ENCODE measurements at regions not wholly inside any gene's neighbourhood (a gene's known extent, or its start where the extent isn't known, plus 50 kb on each side); places are given as distances from the start of the nearest gene placed in this dataset.

DNA sequence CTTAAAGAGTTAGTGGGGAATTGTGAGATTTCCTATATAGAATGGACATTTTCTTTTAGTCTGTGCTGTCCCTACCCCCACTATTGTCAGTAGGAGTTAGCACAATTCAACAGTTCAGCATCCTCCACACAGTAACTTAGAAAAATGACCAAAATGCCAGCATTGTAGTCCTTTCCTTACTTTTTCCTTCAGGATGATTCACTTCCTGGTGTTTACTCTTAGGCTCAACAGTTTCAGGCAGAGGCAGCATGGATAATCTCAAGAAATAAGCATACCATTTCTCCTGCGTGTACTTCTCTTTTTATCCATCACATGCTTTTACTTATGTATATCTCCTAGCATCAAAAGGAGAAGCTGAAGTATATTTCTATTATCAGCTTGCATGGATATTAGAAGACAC, 683.4 kb downstream of the SLC16A7 start:
- Histone ChIP-seq H2BK20ac (ENCODE audit: low read length) (no peak overlapping the region), H3K27me3 (replicated peaks in 1 of 4; ENCODE audit: control insufficient read depth in 3 of 4, extremely low read depth in 1 of 4, insufficient read depth in 3 of 4, low read length in 3 of 4) (no peaks in the 10 kb centered on the region), H3K4me1 (replicated peaks in 1 of 4; ENCODE audit: control insufficient read depth in 3 of 4, insufficient read depth in 4 of 4, low read length in 3 of 4) (no peaks in the 10 kb centered on the region), H3K4ac (replicated peaks; ENCODE audit: insufficient read length, low read depth, low read length) (no peak overlapping the region), H3K14ac (ENCODE audit: insufficient read length) (no peak overlapping the region), H3K9ac (replicated peaks in 1 of 4; ENCODE audit: extremely low read depth in 1 of 4, low read depth in 3 of 4, low read length in 3 of 4) (no peak overlapping the region), H3K79me2 (ENCODE audit: control insufficient read depth in 1 of 2, insufficient read depth in 2 of 2, low read length in 2 of 2) (no peaks in the 10 kb centered on the region), H3K23me2 (ENCODE audit: low read depth, low read length) (no peaks in the 10 kb centered on the region), H3K4me3 (ENCODE audit: extremely low read depth in 1 of 4, insufficient read depth in 2 of 4, low read depth in 3 of 4, low read length in 4 of 4) (no peak overlapping the region), H3K79me1 (ENCODE audit: low read depth, low read length) (no peaks in the 10 kb centered on the region), H3K9me3 (ENCODE audit: insufficient read depth in 2 of 2, low read depth in 1 of 2, low read length in 1 of 2) (peaks cover 12 to 18% of the 10 kb centered on the region in 2 experiments; a peak in 3 of 4 replicates), H3K18ac (ENCODE audit: extremely low read depth, low read length) (no peak overlapping the region), H3K27ac (ENCODE audit: low read depth, low read length) (no peak overlapping the region), H2AFZ (ENCODE audit: low read length) (no peak overlapping the region), H2AK5ac (ENCODE audit: low read depth, low read length) (no peak overlapping the region), H4K8ac (ENCODE audit: extremely low read depth, insufficient read depth, low read length) (no peak overlapping the region), H2BK15ac (ENCODE audit: low read length) (no peak overlapping the region), H3K36me3 (ENCODE audit: control insufficient read depth in 2 of 4, insufficient read depth in 4 of 4, low read length in 3 of 4) (no peaks in the 10 kb centered on the region), H2BK12ac (ENCODE audit: low read depth, low read length) (no peak overlapping the region), H3K4me2 (ENCODE audit: insufficient read depth in 1 of 2, low read depth in 2 of 2, low read length in 2 of 2) (no peak overlapping the region), H2BK5ac (ENCODE audit: low read depth, low read length) (no peak overlapping the region), H3K23ac (ENCODE audit: insufficient read length) (no peak overlapping the region), H4K20me1 (replicated peaks in 1 of 2; ENCODE audit: control insufficient read depth in 1 of 2, insufficient read depth in 2 of 2, low read length in 2 of 2) (no peaks in the 10 kb centered on the region), H2BK120ac (replicated peaks; ENCODE audit: low read depth, low read length) (no peak overlapping the region), H4K5ac (ENCODE audit: insufficient read length, low read depth, low read length) (no peak overlapping the region), H3K56ac (replicated peaks; ENCODE audit: insufficient read length, low read depth, low read length) (no peak overlapping the region), H4K91ac (replicated peaks; ENCODE audit: insufficient read length, low read length) (no peak overlapping the region)
- FAIRE-seq, result no peak
- ChIA-PET POLR2A (ENCODE audit: partially characterized antibody) (no interaction called here), CTCF (ENCODE audit: partially characterized antibody) (no interaction called here)
- TF ChIP-seq BACH1 (IDR thresholded peaks at IDR 0.05; ENCODE audit: low read length) (no peak), POLR2A (IDR thresholded peaks at IDR 0.05; ENCODE audit: control extremely low read depth in 1 of 2, low read depth in 2 of 2, low read length in 2 of 2) (no peak), SP1 (IDR thresholded peaks at IDR 0.05; ENCODE audit: low read depth, low read length) (no peak), EZH2 (IDR thresholded peaks at IDR 0.05; ENCODE audit: low read depth, low read length, severe bottlenecking) (no peak), CTBP2 (IDR thresholded peaks at IDR 0.05; ENCODE audit: borderline replicate concordance, insufficient read depth, insufficient read length, low read length) (no peak), KDM1A (IDR thresholded peaks at IDR 0.05; ENCODE audit: borderline replicate concordance, low read length) (no peak), SUZ12 (IDR thresholded peaks at IDR 0.05; ENCODE audit: low read length) (no peak), CREB1 (IDR thresholded peaks at IDR 0.05) (no peak), GABPA (IDR thresholded peaks at IDR 0.05; ENCODE audit: borderline replicate concordance, insufficient read depth, low read length) (no peak), CBX8 (IDR thresholded peaks at IDR 0.05; ENCODE audit: borderline replicate concordance, low read depth, low read length) (no peak), EP300 (IDR thresholded peaks at IDR 0.05; ENCODE audit: borderline replicate concordance in 1 of 2, low read depth in 2 of 2, low read length in 2 of 2) (no peak)
- DNase-seq (ENCODE audit: low read depth in 1 of 2, low spot score in 2 of 2), result no peak
- WGBS, 2 experiments (ENCODE audit: extremely low coverage in 1 of 2, insufficient coverage in 1 of 2, insufficient read length in 1 of 2, insufficient replicate concordance in 2 of 2, low coverage in 1 of 2, low lambda C conversion rate in 2 of 2, missing lambda C conversion rate in 1 of 2), result 96% methylated on average over 1 of the region's 1 CpG; no CpG with 5 or more reads in 1 of the 2 experiments
